ENCODE measurements at regions not wholly inside any gene's neighbourhood (a gene's known extent, or its start where the extent isn't known, plus 50 kb on each side); places are given as distances from the start of the nearest gene placed in this dataset.

GRCh38 chr7:41130561-41131236, 572.2 kb downstream of the INHBA start:
- no peak for DNase-seq (ENCODE audit: low spot score)
- Histone ChIP-seq H2AFZ (no peak overlapping the region), H3K9me2 (ENCODE audit: insufficient read depth) (peaks cover 7% of the 10 kb centered on the region; the same call in 1 of the 2 replicates), H3K4me2 (no peak overlapping the region), H3K27me3 (ENCODE audit: insufficient read depth) (no peaks in the 10 kb centered on the region), H3K36me3 (ENCODE audit: insufficient read depth) (no peaks in the 10 kb centered on the region), H3F3A (replicated peaks; ENCODE audit: low read depth) (no peaks in the 10 kb centered on the region), H3K4me1 (ENCODE audit: insufficient read depth) (peaks cover 5% of the 10 kb centered on the region; the same call in 1 of the 2 replicates), H3K79me2 (replicated peaks; ENCODE audit: insufficient read depth) (no peaks in the 10 kb centered on the region), H4K20me1 (replicated peaks; ENCODE audit: insufficient read depth) (no peaks in the 10 kb centered on the region), H3K27ac (ENCODE audit: low read depth) (no peak overlapping the region), H3K4me3 (no peak overlapping the region)
- Mint-ChIP-seq H3K4me3 (no peak overlapping the region), H3K36me3 (ENCODE audit: low read depth) (no peaks in the 10 kb centered on the region), H3K9me3 (no peaks in the 10 kb centered on the region), H3K4me1 (peaks cover 13% of the 10 kb centered on the region), H3K27me3 (ENCODE audit: insufficient read depth, low read depth, poor library complexity) (no peaks in the 10 kb centered on the region), H3K27ac (no peak overlapping the region)
- ATAC-seq, result peak; percentile 60
- TF ChIP-seq EZH2phosphoT487 (IDR thresholded peaks at IDR 0.05; ENCODE audit: unreplicated experiment), result no peak
- TF ChIP-seq CTCF (conservative IDR thresholded peaks at IDR 0.05; ENCODE audit: low read depth in 2 of 2), result no peak
- TF ChIP-seq POLR2AphosphoS5 (IDR thresholded peaks at IDR 0.05; ENCODE audit: low read depth), result no peak
- TF ChIP-seq ZNF331 (CRISPR knock-in tag; IDR thresholded peaks at IDR 0.05; ENCODE audit: low read depth), result no peak
- no peak for TF ChIP-seq NANOG (IDR thresholded peaks at IDR 0.05; ENCODE audit: borderline replicate concordance)
- no peak for TF ChIP-seq ZNF114 (CRISPR knock-in tag; IDR thresholded peaks at IDR 0.05)

GRCh38 chr7:41130086-41130485, 572.8 kb downstream of the INHBA start:
- Mint-ChIP-seq H3K4me1 (peaks cover 13% of the 10 kb centered on the region), H3K36me3 (ENCODE audit: low read depth) (no peaks in the 10 kb centered on the region), H3K9me3 (no peaks in the 10 kb centered on the region), H3K27me3 (ENCODE audit: insufficient read depth, low read depth, poor library complexity) (no peaks in the 10 kb centered on the region), H3K4me3 (no peak overlapping the region), H3K27ac (no peak overlapping the region)
- Histone ChIP-seq H3K27ac (ENCODE audit: low read depth) (no peak overlapping the region), H4K20me1 (replicated peaks; ENCODE audit: insufficient read depth) (no peaks in the 10 kb centered on the region), H3K4me3 (no peak overlapping the region), H3K4me1 (ENCODE audit: insufficient read depth) (peaks cover 5% of the 10 kb centered on the region; the same call in 1 of the 2 replicates), H3F3A (replicated peaks; ENCODE audit: low read depth) (no peaks in the 10 kb centered on the region), H3K27me3 (ENCODE audit: insufficient read depth) (no peaks in the 10 kb centered on the region), H3K9me2 (ENCODE audit: insufficient read depth) (peaks cover 10% of the 10 kb centered on the region), H3K36me3 (ENCODE audit: insufficient read depth) (no peaks in the 10 kb centered on the region), H2AFZ (peak overlapping the region; percentile 78), H3K79me2 (replicated peaks; ENCODE audit: insufficient read depth) (no peaks in the 10 kb centered on the region), H3K4me2 (no peak overlapping the region)
- peak; percentile 29; the same call in 2 of the 3 replicates for ATAC-seq
- no peak for DNase-seq (ENCODE audit: low spot score)
- TF ChIP-seq NANOG (IDR thresholded peaks at IDR 0.05; ENCODE audit: borderline replicate concordance) (no peak), ZNF114 (CRISPR knock-in tag; IDR thresholded peaks at IDR 0.05) (no peak), POLR2AphosphoS5 (IDR thresholded peaks at IDR 0.05; ENCODE audit: low read depth) (no peak), CREB1 (CRISPR knock-in tag; IDR thresholded peaks at IDR 0.05; ENCODE audit: low read depth) (no peak), REST (IDR thresholded peaks at IDR 0.05; ENCODE audit: unreplicated experiment) (no peak), JUNB (IDR thresholded peaks at IDR 0.05; ENCODE audit: unreplicated experiment) (no peak), ETS1 (IDR thresholded peaks at IDR 0.05) (no peak), ZNF331 (CRISPR knock-in tag; IDR thresholded peaks at IDR 0.05; ENCODE audit: low read depth) (no peak), CTCF (conservative IDR thresholded peaks at IDR 0.05; ENCODE audit: low read depth in 2 of 2) (no peak), STAT1 (IDR thresholded peaks at IDR 0.05; ENCODE audit: unreplicated experiment) (no peak), EZH2 (IDR thresholded peaks at IDR 0.05; ENCODE audit: low read depth, unreplicated experiment) (no peak)

Measured in GM23338 (cell line).